ENCODE measurements at regions not wholly inside any gene's neighbourhood (a gene's known extent, or its start where the extent isn't known, plus 50 kb on each side); places are given as distances from the start of the nearest gene placed in this dataset.

GRCh38 chr3:95612611-95613010 is 1201.8 kb upstream of the EPHA6 start:
- no peaks in the 10 kb centered on the region for H3K4me1 ChIP-seq (ENCODE audit: control insufficient read depth in 1 of 2, low read depth in 2 of 2)
- peaks cover 5% of the 10 kb centered on the region for H3K9me3 ChIP-seq
- H3K4me3 ChIP-seq: no peak overlapping the region
- DNase-seq (ENCODE audit: low spot score) (no peak), ATAC-seq (ENCODE audit: insufficient number of reproducible peaks, low FRiP score, low read depth) (no peak)
- H3K36me3 ChIP-seq: no peaks in the 10 kb centered on the region
- no peak for TF ChIP-seq CTCF (IDR thresholded peaks at IDR 0.05)
- no peaks in the 10 kb centered on the region for H3K27me3 ChIP-seq (replicated peaks; ENCODE audit: insufficient read depth)
- H3K27ac ChIP-seq: no peak overlapping the region

GRCh38 chr3:95613993-95614392 is 1200.4 kb upstream of the EPHA6 start:
- H3K27ac ChIP-seq: no peak overlapping the region
- no peaks in the 10 kb centered on the region for H3K9me3 ChIP-seq
- no peaks in the 10 kb centered on the region for H3K27me3 ChIP-seq (replicated peaks; ENCODE audit: insufficient read depth)
- ATAC-seq (ENCODE audit: insufficient number of reproducible peaks, low FRiP score, low read depth): no peak
- no peaks in the 10 kb centered on the region for H3K36me3 ChIP-seq
- H3K4me1 ChIP-seq (ENCODE audit: control insufficient read depth in 1 of 2, low read depth in 2 of 2): no peaks in the 10 kb centered on the region
- no peak for TF ChIP-seq CTCF (IDR thresholded peaks at IDR 0.05)
- no peak for DNase-seq (ENCODE audit: low spot score)
- no peak overlapping the region for H3K4me3 ChIP-seq

GRCh38 chr3:95615592-95616310 is 1198.6 kb upstream of the EPHA6 start:
- Histone ChIP-seq H3K27ac (no peak overlapping the region), H3K4me3 (no peak overlapping the region), H3K36me3 (no peaks in the 10 kb centered on the region), H3K27me3 (replicated peaks; ENCODE audit: insufficient read depth) (no peaks in the 10 kb centered on the region), H3K9me3 (no peaks in the 10 kb centered on the region), H3K4me1 (ENCODE audit: control insufficient read depth in 1 of 2, low read depth in 2 of 2) (no peaks in the 10 kb centered on the region)
- ATAC-seq (ENCODE audit: insufficient number of reproducible peaks, low FRiP score, low read depth): no peak
- TF ChIP-seq CTCF (IDR thresholded peaks at IDR 0.05): no peak
- no peak for DNase-seq (ENCODE audit: low spot score)

- DNase-seq (ENCODE audit: low spot score) (no peak), ATAC-seq (ENCODE audit: insufficient number of reproducible peaks, low FRiP score, low read depth) (no peak)
- Histone ChIP-seq H3K4me1 (ENCODE audit: control insufficient read depth in 1 of 2, low read depth in 2 of 2) (no peaks in the 10 kb centered on the region), H3K9me3 (no peaks in the 10 kb centered on the region), H3K36me3 (no peaks in the 10 kb centered on the region), H3K27me3 (replicated peaks; ENCODE audit: insufficient read depth) (no peaks in the 10 kb centered on the region), H3K4me3 (no peak overlapping the region), H3K27ac (no peak overlapping the region)
- TF ChIP-seq CTCF (IDR thresholded peaks at IDR 0.05): no peak
Measured at GRCh38 chr3:95626107-95626506, 1188.3 kb upstream of the EPHA6 start.

GRCh38 chr3:95627293-95627692 is 1187.1 kb upstream of the EPHA6 start:
- DNase-seq (ENCODE audit: low spot score): no peak
- no peak for TF ChIP-seq CTCF (IDR thresholded peaks at IDR 0.05)
- no peak overlapping the region for H3K4me3 ChIP-seq
- no peaks in the 10 kb centered on the region for H3K27me3 ChIP-seq (replicated peaks; ENCODE audit: insufficient read depth)
- no peaks in the 10 kb centered on the region for H3K36me3 ChIP-seq
- no peaks in the 10 kb centered on the region for H3K4me1 ChIP-seq (ENCODE audit: control insufficient read depth in 1 of 2, low read depth in 2 of 2)
- ATAC-seq (ENCODE audit: insufficient number of reproducible peaks, low FRiP score, low read depth): no peak
- no peaks in the 10 kb centered on the region for H3K9me3 ChIP-seq
- no peak overlapping the region for H3K27ac ChIP-seq
